Pons (tissue), 1 donor: ENCODE measurements at regions not wholly inside any gene's neighbourhood (a gene's known extent, or its start where the extent isn't known, plus 50 kb on each side); places are given as distances from the start of the nearest gene placed in this dataset.
"Not testable (repeated sequence)": the region's sequence is repeated elsewhere in the genome, so short reads cannot be mapped to it uniquely, and the experiment has no call there.

ENCODE experiments used
- DNase-seq: peaks from one replicate; pipeline ENCODE4 v3.0.0-alpha.2; 2016; ENCODE audit warnings: low spot score

DNA sequence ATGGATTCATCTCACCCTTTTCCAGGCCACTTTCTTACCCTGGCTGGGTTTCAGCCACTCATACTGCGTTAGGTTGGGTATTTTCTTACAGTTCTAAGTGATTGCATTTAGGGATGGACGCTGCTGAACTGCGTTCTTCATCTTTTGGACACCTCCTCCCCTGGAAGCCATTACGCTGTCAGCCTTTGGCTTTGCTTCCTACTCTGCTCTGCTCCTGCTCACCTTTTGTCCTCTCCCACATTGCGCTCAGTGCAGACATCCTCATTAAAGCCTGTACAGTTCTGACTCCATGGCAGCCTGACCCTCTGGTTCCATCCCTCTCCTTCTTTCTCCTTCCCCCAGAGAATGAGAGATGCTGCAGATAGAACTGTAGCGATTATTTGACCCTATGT, 108.9 kb downstream of the SRGAP2 start:
- not testable (repeated sequence) for DNase-seq

DNA sequence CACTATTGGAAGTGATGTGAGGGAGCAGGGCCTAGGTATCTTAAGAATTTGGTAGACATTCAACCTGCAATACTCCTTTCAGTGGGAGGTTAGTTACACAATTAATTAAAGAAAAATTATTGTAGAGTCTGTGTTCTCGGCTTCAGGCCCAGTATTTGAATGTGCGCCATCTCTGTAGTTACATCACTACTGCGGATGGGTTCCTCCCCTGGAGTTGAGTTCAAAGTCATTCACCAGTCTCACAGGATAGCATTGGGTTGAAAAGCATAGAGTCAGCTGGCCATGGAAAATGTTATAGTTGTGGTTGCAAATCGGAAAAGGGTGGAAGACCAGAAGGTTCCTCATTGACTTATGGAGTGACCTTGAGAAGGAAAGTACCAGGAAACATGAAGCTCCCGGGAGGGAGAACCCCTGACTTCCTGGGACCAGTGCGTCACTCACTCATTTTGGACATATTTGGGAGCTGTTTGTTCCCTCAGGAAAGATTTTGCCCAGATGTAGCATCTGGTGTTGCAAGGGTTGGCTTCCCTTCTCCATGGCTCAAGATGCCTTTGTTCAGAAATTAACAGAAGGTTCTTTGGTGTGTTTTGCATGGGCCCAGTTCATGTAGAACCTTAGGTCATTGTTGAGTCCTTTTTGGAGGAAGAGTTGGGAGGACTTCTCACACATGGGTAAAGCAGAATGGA, 111.8 kb downstream of the SRGAP2 start:
- not testable (repeated sequence) for DNase-seq

- not testable (repeated sequence) for DNase-seq
Observed at GRCh38 chr1:206316901-206317300, 113.6 kb downstream of the SRGAP2 start.

DNA sequence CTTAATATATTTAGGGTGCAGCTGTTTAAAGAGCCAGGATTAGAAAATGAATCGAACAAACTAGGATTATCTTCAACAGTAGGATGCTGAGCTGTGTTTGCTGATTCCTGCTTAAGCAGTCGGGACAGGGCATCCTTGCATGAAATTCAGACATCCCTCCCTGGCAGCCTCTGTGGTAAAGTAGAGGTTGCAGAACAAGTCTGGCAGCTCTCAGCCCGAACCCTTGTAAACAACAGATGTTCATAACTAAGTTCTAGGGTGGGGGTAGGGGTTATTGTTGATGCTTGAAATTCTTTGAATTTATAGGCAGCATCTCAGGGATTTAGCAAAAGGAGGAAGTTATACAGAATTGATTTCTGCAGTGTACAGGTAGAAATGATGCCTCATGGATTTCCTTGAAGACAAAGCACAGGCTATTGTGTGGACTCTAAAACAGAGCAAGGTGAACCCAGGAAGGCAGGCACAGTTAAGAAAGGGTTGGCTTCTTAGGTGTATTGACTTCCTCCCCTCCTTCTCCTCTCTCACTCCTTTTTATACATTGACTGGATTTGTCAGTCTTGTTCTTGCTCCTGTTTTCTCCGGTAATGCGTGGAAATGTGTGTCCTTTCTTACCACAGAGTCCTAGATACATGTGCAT, 114.7 kb downstream of the SRGAP2 start:
- DNase-seq = not testable (repeated sequence)

DNA sequence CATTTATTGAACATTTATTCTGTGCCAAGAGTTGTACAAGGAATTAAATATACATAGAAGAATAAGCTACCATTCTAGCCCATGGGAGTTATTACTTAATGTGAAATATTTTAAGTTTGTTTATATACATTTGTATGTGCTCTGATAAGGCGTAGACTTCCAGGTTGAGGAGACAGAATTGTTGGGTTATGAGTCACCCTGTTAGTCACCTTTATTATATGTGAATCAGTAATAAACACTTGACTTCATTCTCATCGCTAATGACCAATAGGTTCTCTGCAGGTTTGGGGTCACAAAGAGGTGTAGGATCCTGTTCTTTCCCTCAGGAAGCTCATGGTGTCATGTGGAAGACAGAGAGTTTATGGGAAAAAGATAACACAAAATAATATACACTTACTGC, 116.9 kb downstream of the SRGAP2 start:
- DNase-seq = not testable (repeated sequence)

- DNase-seq = not testable (repeated sequence)
Observed at GRCh38 chr1:206326159-206326939, 123.0 kb downstream of the SRGAP2 start.

GRCh38 chr1:206331597-206331996, 128.3 kb downstream of the SRGAP2 start:
- DNase-seq = not testable (repeated sequence)

GRCh38 chr1:206333316-206333715, 130.0 kb downstream of the SRGAP2 start:
- DNase-seq = not testable (repeated sequence)

- not testable (repeated sequence) for DNase-seq
Observed at GRCh38 chr1:206333897-206334296, 130.6 kb downstream of the SRGAP2 start.

DNA sequence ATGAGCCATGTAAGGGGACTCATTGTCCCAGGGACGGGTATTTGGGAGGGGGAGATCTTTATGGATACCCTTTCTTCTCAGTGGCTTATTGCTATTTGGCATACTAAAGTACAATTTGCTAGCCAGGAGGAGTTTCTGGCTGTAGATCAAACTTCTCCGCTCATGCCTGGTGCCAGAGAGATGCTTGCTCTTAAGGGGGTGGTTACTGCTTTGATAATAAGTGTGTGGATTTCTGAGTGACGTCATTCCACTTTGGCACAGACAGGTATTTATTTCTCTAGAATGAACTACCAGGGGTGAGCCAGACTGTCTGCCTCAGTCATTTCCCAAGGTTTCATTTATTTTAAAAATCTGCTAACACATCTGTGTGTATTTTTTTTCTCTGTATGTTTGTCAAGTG, 131.1 kb downstream of the SRGAP2 start:
- DNase-seq = not testable (repeated sequence)

- not testable (repeated sequence) for DNase-seq
Observed at GRCh38 chr1:206335162-206335561, 131.8 kb downstream of the SRGAP2 start.

- DNase-seq = not testable (repeated sequence)
Observed at GRCh38 chr1:206335875-206336846, 132.8 kb downstream of the SRGAP2 start.

- DNase-seq = not testable (repeated sequence)
Observed at GRCh38 chr1:206337024-206337423, 133.3 kb upstream of the IKBKE start.

GRCh38 chr1:206350493-206351275, 119.6 kb upstream of the IKBKE start:
- not testable (repeated sequence) for DNase-seq

GRCh38 chr1:206351276-206352052, 118.8 kb upstream of the IKBKE start:
- not testable (repeated sequence) for DNase-seq

DNA sequence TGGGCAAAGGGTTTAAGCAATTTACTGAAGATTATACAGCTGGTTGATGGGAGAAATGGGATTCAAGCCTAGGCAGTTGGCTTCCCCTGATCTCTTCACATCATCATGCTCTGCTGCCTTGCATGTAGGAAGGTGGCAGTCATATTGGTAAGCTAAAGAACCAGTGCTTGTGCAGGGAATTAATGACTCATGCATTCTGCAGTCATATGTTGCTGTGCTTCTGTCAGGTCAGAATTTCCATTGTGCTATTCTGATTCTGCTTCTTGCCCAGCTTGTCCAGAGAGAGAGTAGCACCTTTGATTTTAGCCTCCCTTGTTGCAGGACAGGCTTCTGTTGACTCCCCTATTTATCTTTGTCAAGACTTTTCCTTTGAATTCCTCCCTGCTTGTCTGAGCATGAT, 114.0 kb upstream of the IKBKE start:
- DNase-seq = not testable (repeated sequence)

GRCh38 chr1:206357962-206358361, 112.3 kb upstream of the IKBKE start:
- not testable (repeated sequence) for DNase-seq

GRCh38 chr1:206358771-206359170, 111.5 kb upstream of the IKBKE start:
- not testable (repeated sequence) for DNase-seq

- not testable (repeated sequence) for DNase-seq
Observed at GRCh38 chr1:206359377-206359776, 110.9 kb upstream of the IKBKE start.
